Globus pallidus (tissue), 1 donor: ENCODE measurements at regions not wholly inside any gene's neighbourhood (a gene's known extent, or its start where the extent isn't known, plus 50 kb on each side); places are given as distances from the start of the nearest gene placed in this dataset.

Experiments used
- DNase-seq: peaks from one replicate; pipeline ENCODE4 v3.0.0-alpha.2; 2015; ENCODE audit warnings: low spot score

- peak; percentile 50 for DNase-seq
Measured at GRCh38 chr4:36394352-36394903, 113.0 kb downstream of the DTHD1 start.

DNA sequence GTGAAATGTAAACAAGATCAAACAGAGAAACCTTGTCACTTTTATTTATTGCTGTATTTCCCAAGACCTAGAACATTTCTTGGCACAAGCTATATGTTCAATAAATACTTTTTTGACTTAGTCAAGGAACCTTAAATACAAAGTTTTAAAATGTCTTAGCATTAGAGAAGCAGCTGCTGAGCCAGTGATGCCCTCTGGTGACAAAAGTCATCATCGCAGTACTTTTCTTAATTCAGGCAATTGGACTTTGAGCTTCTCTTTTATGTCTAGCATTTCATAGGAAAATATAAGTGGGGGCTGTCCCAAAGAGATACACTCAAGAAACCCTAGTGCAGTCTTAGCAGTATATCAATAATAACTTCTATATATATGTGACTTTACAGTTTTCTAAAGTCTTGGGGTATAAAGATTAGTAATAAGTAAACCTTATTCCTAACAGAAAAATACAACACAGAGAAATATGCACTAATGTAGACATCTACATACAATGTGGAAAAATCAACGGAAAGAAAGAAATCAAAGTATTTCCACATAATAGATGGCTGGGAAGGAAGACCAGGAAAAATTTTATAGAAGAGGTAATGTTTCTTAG is 118.4 kb downstream of the DTHD1 start:
- DNase-seq: peak; percentile 66

DNA sequence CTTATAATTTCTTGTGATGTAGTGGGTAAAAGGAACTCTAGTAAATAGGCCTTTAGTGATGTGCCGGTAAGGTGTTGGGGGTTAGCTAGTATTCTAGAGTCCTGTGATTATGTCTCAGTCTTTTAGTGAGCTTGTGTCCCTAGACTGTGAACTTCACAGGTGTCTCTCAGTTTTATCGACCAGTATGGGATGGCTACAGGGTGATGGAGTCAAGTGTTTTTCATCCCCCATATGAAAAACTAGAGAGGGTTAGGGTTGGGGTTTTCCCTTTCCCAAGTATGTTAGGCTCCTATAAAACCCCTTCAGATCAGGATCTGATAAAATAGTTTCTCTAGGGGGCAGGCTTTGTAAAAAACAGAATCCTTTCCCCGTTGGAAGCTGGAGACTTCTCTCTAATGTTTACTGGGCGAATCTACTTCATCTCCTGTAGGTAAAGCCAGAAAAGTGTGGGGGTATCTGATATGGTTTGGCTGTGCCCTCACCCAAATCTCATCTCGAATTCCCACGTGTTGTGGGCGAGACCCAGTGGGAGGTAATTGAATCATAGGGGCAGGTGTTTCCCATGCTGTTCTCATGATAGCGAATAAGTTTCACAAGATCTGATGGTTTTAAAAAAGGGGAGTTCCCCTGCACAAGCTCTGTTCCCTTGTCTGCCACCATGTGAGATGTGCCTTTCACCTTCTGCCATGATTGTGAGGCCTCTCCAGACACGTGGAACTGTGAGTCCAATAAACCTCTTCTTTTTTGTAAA is 120.8 kb downstream of the DTHD1 start:
- no peak for DNase-seq

DNA sequence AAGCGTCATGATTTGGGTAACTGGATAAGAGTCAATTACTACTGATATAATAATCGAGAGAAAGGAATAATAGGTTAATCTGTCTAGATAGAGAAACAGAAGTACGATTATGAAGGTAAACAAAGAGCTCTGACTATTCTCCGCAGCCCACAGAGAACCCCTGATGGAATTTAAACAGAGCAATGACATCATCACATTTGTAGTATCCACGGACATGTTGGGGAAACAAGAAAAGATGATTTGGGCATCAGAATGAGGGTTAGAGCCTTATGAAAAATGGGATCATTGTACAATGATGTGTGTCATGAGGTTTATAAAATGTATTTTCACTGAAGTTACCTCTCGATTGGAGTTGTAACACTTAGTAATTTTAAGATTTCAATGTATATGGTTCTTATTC is 129.9 kb downstream of the DTHD1 start:
- no peak for DNase-seq

DNA sequence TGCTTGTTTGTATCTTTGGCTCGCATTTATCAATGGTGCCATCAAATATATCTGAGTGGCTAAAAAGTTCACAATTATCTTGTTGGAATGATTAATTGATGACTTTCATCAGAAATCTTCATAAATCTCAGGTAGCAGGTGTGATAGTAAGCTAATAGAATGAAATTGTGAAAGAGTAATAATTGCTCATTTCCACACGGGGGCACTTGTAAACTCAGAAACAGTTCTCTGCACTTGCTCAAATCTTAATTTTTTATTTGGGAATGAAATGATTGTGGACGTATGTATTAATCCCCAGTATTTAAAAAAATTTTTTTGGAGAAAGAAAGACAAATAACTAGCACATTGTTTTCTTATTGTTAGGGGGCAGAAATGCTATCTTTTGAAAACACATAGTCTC is 132.8 kb downstream of the DTHD1 start:
- no peak for DNase-seq

GRCh38 chr4:36417146-36417545 is 135.7 kb downstream of the DTHD1 start:
- no peak for DNase-seq

GRCh38 chr4:36420111-36420679 is 138.8 kb downstream of the DTHD1 start:
- no peak for DNase-seq

DNA sequence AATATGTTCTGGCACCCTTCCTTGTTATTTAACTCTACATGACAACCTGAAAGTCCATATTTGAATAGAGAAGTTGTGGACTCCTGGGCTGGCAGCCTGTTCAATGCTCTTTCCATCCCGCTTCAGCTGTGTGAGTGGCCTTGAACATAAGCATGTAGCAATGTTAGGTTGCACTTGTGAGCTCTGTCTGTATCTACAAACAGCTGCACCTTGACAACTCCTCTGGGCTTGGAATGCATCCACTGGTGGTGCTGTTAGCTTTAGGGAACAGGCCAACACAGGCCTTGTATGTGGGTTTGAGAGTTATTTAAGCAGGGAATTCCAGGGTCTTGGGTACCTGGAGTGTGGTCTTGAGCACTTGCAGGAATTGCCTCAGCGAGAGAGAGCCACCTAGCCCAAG is 141.2 kb downstream of the DTHD1 start:
- DNase-seq: no peak

DNA sequence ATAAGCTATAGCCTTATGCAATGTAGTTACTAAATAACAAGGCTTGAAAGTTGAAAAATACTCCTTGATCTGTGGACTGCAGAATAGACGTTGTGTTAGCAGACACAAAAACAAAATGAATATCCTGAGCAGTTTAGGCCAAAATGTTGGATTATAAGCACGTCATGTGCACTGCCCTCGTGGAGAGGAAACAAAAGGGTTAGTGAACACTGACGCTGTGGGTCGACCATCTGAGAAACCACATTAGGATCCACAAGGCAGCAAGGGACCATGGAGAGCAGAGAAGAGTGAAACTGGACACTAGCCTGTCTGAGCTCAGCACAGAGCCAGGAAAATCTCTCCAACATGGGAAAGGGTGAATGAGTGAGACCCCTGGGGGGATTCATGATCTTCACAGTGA is 145.3 kb downstream of the DTHD1 start:
- no peak for DNase-seq

DNA sequence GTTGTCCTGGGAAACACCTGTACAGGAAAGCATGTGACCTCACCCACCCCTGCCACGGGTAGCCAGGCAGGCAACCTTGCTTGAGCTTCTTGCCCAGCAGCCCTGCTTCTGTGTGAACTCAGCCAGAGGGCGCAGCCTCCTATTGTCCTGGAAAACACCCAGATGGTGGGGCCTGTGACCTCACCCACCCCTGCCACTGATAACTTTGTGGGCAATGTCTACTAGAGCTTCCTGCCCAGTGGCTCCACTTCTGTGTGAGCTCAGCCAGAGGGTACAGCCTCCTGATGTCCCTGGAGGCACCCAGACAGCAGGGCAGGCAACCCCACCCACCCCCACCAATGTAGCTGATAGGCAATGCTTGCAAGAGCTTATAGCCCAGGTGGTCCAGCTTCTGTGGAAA is 146.3 kb downstream of the DTHD1 start:
- no peak for DNase-seq

GRCh38 chr4:36432586-36432985 is 151.2 kb downstream of the DTHD1 start:
- no peak for DNase-seq

- no peak for DNase-seq
Measured at GRCh38 chr4:36439556-36439955, 158.1 kb downstream of the DTHD1 start.

GRCh38 chr4:36445480-36445879 is 164.1 kb downstream of the DTHD1 start:
- DNase-seq: no peak

- DNase-seq: no peak
Measured at GRCh38 chr4:36446275-36446674, 164.9 kb downstream of the DTHD1 start.

DNA sequence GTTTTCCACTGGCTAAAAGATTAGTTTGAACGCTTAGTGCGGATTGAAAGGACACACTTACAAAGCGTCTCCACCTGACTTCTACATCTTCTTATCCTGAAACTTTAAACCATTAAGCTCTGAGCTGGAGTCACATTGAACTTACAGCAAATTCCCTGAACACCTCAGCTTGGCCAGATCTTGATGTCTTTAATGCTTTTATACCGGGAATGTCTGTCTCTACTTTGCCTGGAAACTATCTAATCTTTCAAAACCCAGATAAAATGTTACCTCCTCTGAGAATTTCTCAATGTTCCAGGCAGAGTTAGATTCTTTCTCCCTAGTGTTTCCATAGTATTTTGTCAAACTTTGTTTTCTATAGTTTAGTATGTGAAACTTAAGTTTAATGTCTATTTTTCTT is 179.9 kb downstream of the DTHD1 start:
- DNase-seq: no peak

DNA sequence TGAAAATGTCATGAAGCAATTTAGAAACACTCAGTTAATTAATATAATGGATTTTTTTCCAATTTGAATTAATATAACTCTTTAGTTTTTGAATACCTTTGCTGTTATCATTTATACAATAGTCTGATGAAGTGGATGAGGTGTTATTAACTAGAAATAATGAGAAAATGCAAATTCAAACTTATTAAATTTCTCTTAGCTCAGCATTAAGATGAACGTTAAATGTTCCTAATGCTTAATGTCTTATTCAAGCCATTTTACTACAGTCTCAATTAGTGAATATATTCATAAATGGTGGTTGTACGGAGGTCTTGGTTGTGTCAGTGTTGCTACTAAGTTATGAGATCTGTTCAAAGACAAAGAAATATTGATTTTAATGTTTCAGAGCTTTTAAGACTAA is 186.3 kb downstream of the DTHD1 start:
- no peak for DNase-seq

DNA sequence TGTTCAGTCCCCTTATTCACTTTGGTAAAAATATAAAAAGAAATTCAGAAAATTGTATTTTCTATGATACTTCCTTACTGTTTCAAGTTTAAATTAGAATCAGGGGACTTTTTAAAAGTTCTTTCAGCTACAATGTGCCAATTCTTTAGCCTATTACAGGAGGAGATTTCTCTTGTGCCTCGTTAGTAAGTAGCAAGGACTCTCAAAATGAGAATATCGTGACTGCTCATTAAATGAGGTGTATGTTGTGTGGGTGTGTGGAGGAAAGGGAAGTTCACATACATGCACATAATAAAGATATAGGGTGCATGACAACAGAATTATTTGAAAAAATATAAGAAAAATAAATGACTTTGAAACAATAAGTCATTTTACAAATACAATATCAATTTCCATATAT is 190.5 kb downstream of the DTHD1 start:
- DNase-seq: no peak

- DNase-seq: no peak
Measured at GRCh38 chr4:36476135-36476534, 194.7 kb downstream of the DTHD1 start.

GRCh38 chr4:36477861-36478260 is 196.4 kb downstream of the DTHD1 start:
- DNase-seq: no peak

DNA sequence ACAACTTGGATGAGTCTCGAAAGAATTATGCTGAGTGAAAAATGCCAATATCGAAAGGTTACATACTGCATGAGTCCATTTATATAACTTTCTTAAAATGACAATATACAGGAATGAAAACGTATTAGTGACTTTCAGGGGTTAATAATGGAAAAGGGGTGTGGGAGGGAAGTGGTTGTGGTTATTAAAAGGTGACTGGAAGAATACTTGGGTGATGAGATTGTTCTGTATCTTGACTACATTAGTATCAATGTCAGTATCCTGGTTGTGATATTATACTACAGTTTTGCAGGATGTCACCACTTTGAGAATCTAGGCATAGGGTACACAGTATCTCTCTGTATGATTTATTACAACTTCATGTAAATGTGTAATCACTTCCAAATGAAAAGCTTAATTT is 204.5 kb downstream of the DTHD1 start:
- no peak for DNase-seq

- no peak for DNase-seq
Measured at GRCh38 chr4:36489798-36490197, 208.4 kb downstream of the DTHD1 start.

DNA sequence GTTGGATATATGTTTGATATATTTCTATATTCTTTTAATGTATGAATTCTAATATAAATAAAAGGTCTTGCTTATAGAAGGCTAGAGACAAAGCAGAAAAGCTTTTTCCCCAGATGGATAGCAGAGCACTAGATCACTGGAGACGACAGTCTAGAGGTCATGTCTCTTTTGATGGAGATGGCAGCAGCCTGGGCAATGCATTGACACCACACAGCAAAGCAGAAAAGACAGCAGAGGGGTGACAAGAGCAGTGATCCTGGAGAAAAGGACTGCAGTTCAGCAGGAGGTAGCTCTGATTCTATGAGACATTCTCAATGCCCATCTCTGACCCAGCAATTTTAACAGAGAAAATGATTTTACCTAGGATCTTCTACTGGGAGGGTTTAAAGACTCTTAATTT is 210.6 kb downstream of the DTHD1 start:
- DNase-seq: no peak

DNA sequence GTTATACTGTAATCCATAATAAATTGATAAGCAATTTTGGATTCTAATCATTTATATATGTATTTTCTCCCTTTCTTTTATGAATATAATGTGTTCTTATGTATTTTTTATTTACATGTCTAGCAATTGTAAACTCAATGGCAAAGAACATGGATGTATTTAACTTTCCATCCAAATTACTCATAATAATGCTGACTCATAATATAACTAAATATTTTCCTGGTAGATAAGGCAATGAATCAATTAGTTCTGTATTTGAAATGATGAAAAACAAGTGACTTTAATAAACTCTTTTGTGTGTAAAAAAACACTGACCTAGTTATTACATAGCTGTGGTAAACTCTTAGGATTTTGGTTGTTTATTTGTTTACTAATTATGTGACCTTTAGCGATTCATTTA is 211.2 kb downstream of the DTHD1 start:
- DNase-seq: no peak
